ENCODE measurements at regions not wholly inside any gene's neighbourhood (a gene's known extent, or its start where the extent isn't known, plus 50 kb on each side); places are given as distances from the start of the nearest gene placed in this dataset.
A peak's percentile ranks its signal among the peaks of the same experiment; 100 is the strongest.

DNA sequence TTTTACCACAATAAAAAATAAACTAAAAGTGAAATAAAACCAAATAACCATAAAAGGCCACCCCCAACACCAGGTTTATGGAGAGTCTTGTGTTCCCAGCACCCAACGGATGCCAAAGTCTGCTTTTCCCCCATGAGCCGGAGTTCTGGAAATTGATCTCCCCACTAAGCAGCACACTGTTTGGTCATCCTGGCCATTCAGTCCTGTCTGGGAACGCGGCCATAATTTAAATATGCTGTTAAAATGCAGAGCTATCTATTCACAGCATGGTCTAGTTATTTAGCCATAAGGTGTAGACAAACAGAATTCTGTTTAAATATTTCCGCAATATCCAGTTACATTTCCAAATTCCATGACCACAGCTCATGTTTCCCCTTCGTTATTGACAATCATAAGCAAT lies 129.6 kb upstream of the TBL1X start:
- ChIA-PET CTCF (no interaction called here), POLR2A (interaction anchor here (0.6 kb wide), 1 partner anchor 9 kb away, joined by 4 read pairs; no protein-coding TSS in a partner anchor)
- H3K4me1 Mint-ChIP-seq, result peaks cover 11% of the 10 kb centered on the region
- ATAC-seq (ENCODE audit: low read depth) (no peak), DNase-seq (no peak)
- H3K36me3 Mint-ChIP-seq (ENCODE audit: low read depth), result no peaks in the 10 kb centered on the region
- H3K9me3 Mint-ChIP-seq, result no peaks in the 10 kb centered on the region
- no peak for TF ChIP-seq CTCF (IDR thresholded peaks at IDR 0.05)
- no peaks in the 10 kb centered on the region for H3K27me3 Mint-ChIP-seq
- H3K4me3 Mint-ChIP-seq, result no peak overlapping the region
- no peak overlapping the region for H3K27ac Mint-ChIP-seq
- intact Hi-C loops (cut with micrococcal nuclease), result no loop called here

- Mint-ChIP-seq H3K27me3 (no peaks in the 10 kb centered on the region), H3K9me3 (no peaks in the 10 kb centered on the region), H3K4me3 (no peak overlapping the region), H3K36me3 (ENCODE audit: low read depth) (no peaks in the 10 kb centered on the region), H3K4me1 (peaks cover 23% of the 10 kb centered on the region), H3K27ac (no peak overlapping the region)
- POLR2A ChIA-PET, result no interaction called here
- ATAC-seq (ENCODE audit: low read depth) (no peak), DNase-seq (no peak)
- no peak for TF ChIP-seq CTCF (IDR thresholded peaks at IDR 0.05)
- intact Hi-C loops (cut with micrococcal nuclease), result no loop called here
- CTCF ChIA-PET, result no interaction called here
Observed at GRCh38 chrX:9336456-9336855, 128.4 kb upstream of the TBL1X start.

GRCh38 chrX:9337046-9337445 lies 127.8 kb upstream of the TBL1X start:
- POLR2A ChIA-PET, result no interaction called here
- no peaks in the 10 kb centered on the region for H3K36me3 Mint-ChIP-seq (ENCODE audit: low read depth)
- ATAC-seq (ENCODE audit: low read depth) (no peak), DNase-seq (no peak)
- TF ChIP-seq CTCF (IDR thresholded peaks at IDR 0.05), result no peak
- H3K4me1 Mint-ChIP-seq, result peaks cover 26% of the 10 kb centered on the region
- H3K4me3 Mint-ChIP-seq, result no peak overlapping the region
- CTCF ChIA-PET, result no interaction called here
- no peaks in the 10 kb centered on the region for H3K27me3 Mint-ChIP-seq
- intact Hi-C loops (cut with micrococcal nuclease), result no loop called here
- no peak overlapping the region for H3K27ac Mint-ChIP-seq
- no peaks in the 10 kb centered on the region for H3K9me3 Mint-ChIP-seq

DNA sequence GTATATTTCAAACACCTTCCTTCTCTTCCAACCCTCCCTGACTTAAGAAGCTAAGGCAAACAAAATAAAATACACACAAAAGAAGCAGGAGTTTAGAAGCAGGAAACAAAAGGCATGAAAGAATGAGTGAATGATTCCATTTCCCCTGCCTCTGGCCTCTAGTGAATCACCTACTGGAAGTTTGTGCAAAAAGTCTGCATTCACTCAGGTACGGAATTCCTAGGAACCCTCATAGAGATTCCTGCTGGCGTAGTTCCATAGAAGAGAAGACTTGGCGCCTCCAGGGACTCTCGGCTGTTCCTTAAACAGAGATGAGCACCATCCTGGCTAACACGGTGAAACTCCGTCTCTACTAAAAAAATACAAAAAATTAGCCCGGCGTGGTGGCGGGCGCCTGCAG lies 125.9 kb upstream of the TBL1X start:
- H3K9me3 Mint-ChIP-seq, result no peaks in the 10 kb centered on the region
- H3K4me1 Mint-ChIP-seq, result peaks cover 29% of the 10 kb centered on the region
- ChIA-PET CTCF (no interaction called here), POLR2A (no interaction called here)
- DNase-seq (no peak), ATAC-seq (ENCODE audit: low read depth) (no peak)
- no peak for TF ChIP-seq CTCF (IDR thresholded peaks at IDR 0.05)
- H3K4me3 Mint-ChIP-seq, result no peak overlapping the region
- intact Hi-C loops (cut with micrococcal nuclease), result no loop called here
- no peaks in the 10 kb centered on the region for H3K27me3 Mint-ChIP-seq
- H3K36me3 Mint-ChIP-seq (ENCODE audit: low read depth), result no peaks in the 10 kb centered on the region
- H3K27ac Mint-ChIP-seq, result no peak overlapping the region

DNA sequence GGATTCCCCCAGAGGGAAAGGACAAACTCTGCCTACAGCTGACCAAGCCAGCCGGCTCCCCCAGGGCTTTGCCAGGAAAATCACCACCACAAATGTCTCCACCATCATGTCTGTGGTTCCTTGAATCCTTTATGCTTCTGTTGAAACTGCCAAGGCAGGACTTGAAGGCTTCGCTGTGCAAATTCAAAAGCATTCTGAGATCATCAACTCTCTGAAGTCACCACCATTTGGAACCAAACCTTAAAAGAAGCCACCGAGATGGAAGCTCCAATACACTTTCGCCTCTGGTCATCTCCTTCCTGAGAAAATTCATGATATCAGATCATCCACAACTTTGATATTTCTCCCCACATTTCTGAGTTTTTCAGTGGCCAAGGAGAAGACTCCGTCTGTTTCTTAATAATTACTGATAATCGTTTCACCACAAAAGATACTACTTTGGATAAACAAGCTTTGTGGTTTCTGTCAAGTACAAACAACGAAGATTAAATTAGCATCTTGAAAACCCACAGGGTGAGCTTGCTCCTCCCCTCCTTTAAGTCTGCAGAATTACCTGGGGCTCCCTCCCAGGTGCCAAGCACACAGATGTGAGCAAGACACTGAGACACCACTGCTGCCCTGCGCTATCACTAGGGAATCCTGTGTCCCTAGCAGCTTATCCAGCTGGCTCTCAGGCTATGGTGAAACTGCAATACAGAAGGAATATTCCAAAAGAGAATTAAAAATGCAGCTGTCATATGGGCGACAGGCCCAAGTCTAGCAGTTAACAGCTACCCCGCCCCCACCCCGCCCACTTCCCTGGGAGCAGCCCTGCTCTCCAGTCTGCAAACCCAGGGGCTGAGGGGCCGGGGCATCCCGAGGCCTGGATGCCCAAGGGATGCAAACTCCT lies 125.0 kb upstream of the TBL1X start:
- peak overlapping the region; percentile 28 for H3K4me3 Mint-ChIP-seq
- no peaks in the 10 kb centered on the region for H3K27me3 Mint-ChIP-seq
- H3K36me3 Mint-ChIP-seq (ENCODE audit: low read depth), result no peaks in the 10 kb centered on the region
- POLR2A ChIA-PET, result interaction anchor here (0.8 to 4.4 kb wide), 4 partner anchors 27 to 771 kb away, joined by 3 to 137 read pairs (median 4); partner anchors contain the start of gene TBL1X
- CTCF ChIA-PET, result no interaction called here
- TF ChIP-seq CTCF (IDR thresholded peaks at IDR 0.05), result no peak
- H3K9me3 Mint-ChIP-seq, result no peaks in the 10 kb centered on the region
- ATAC-seq (ENCODE audit: low read depth), result no peak
- intact Hi-C loops (cut with micrococcal nuclease), result loop anchor here (5.0 to 10.0 kb wide), 7 partner anchors 43 to 772 kb away; no protein-coding TSS in a partner anchor
- H3K27ac Mint-ChIP-seq, result peak overlapping the region; percentile 56
- DNase-seq, result no peak
- H3K4me1 Mint-ChIP-seq, result peaks cover 29% of the 10 kb centered on the region

All from activated B cell treated with CpG ODN at 0.5 μM for 24 hours (primary cell).